Mesenteric fat pad (tissue), 1 donor: ENCODE measurements at regions not wholly inside any gene's neighbourhood (a gene's known extent, or its start where the extent isn't known, plus 50 kb on each side); places are given as distances from the start of the nearest gene placed in this dataset.

ENCODE experiments used
- DNase-seq: peaks from one replicate; pipeline ENCODE4 v3.0.0-alpha.2; 2020; ENCODE audit warnings: low spot score
- donor health status: DM: yes; HTN: yes; CAD: no.

- no peak for DNase-seq
These were observed 55.1 kb upstream of the LAMA2 start for GRCh38 chr6:128827675-128828464.

DNA sequence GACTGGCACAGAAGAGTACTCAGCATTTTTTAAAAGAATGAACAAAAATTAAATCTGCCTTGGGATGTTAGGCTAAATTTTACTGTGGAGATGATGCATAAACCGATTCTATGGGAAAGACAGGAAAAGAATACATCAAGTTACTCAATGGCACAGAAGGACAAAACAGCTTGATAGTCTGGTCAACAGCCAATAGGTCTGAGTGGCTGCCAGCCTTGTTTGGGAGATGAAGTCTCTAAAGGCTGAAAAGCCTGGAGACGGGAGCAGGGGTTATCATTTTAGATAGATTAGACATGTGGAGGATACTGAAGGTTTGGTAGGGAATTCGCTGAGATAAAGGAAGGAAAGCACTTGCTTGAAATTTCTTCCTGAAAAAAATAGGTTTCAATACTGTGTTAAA is 56.3 kb upstream of the LAMA2 start:
- no peak for DNase-seq

DNA sequence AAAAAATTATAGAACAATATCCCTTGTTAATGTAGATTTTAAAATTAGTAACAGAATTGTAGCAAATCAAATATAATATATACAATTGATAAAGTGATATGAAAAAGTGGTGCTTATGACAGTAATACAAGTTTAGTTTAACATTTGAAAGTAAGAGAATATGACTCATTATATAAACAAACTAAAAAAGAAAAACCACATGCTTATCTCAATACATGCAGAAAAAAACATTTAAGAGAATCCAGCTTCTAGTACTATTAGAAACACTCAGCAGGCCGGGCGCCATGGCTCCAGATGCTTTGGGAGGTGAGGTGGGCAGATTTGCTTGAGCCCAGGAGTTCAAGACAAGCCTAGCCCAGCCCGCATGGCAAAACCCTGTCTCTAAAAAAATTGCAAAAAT is 60.7 kb upstream of the LAMA2 start:
- no peak for DNase-seq

DNA sequence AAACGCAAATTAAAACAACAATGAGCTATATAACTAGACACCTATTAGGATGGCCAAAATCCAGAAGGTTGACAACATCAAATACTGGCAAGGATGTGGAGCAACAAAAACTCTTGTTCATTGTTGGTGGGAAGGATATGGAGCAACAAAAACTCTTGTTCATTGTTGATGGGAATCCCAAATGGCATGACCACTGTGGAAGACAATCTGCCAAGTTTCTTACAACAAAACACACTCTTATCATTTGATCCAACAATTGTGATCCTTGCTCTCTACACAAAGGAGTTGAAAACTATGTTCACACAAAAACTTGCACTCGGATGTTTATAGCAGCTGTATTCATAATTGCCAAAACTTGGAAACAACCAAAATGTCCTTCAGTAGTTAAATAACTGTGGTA is 61.8 kb upstream of the LAMA2 start:
- DNase-seq, result no peak

- DNase-seq, result no peak
These were observed 74.1 kb upstream of the LAMA2 start for GRCh38 chr6:128808856-128809255.

DNA sequence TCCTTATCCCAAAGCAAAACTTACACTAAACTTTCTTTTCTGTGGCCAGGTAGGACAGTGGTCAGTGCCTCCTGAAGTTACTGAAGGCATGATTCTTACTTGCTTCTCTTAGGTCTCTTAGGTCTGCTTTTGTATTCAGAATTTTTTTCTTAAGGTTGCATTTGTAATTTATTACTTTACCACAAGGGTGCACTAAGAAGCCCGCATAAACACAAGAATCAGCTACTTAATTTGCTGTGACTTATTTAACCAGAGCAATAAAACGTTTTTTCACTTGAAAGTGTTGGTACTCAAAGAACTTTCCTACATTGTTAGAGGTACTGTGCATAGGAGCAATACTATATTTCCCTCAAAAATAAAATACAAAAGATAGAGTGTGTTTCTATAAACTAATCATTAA is 75.4 kb upstream of the LAMA2 start:
- DNase-seq, result no peak

GRCh38 chr6:128806261-128806660 is 76.7 kb upstream of the LAMA2 start:
- no peak for DNase-seq

GRCh38 chr6:128803911-128804310 is 79.0 kb upstream of the LAMA2 start:
- no peak for DNase-seq

GRCh38 chr6:128801621-128802020 is 81.3 kb upstream of the LAMA2 start:
- no peak for DNase-seq

GRCh38 chr6:128784266-128784665 is 98.7 kb upstream of the LAMA2 start:
- no peak for DNase-seq

- no peak for DNase-seq
These were observed 114.8 kb upstream of the LAMA2 start for GRCh38 chr6:128768187-128768586.

DNA sequence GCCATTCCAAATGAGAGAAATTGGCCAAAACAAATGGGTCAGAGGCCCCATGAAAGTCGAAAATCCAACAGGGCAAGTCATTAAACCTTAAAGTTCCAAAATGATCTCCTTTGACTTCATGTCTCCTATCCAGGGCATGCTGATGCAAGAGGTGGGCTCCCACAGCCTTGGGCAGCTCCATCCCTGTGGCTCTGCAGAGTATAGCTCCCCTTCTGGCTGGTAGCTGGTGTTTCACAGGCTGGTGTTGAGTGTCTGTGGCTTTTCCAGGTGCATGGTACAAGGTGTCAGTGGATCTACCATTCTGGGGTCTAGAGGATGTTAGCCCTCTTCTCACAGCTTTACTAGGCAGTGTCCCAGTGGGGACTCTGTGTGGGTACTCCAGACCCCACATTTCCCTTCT is 115.2 kb upstream of the LAMA2 start:
- DNase-seq, result no peak

- DNase-seq, result no peak
These were observed 115.8 kb upstream of the LAMA2 start for GRCh38 chr6:128767150-128767549.

DNA sequence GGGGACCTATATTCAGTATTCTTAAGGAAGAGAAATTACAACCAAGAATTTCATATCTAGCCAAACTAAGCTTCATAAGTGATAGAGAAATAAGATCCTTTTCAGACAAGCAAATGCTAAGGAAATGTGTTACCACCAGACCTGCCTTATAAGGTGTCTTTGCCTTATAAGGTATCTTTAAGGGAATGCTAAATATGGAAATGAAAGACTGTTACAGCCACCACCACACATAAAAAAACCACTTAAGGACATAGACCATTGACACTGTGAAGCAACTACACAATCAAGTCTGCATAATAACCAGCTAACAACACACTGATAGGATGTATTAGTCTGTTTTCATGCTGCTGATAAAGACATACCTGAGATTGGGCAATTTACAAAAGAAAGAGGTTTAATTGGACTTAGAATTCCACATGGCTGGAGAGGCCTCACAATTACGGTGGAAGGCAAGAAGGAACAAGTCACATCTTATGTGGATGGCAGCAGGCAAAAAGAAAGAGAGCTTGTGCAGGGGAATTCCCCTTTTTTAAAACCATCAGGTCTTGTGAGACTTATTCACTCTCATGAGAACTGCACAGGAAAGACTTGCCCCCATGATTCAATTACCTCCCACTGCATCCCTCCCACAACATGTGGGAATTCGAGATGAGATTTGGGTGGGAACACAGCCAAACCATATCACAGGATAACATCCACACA is 119.2 kb upstream of the LAMA2 start:
- DNase-seq, result no peak

- DNase-seq, result no peak
These were observed 123.0 kb upstream of the LAMA2 start for GRCh38 chr6:128759901-128760300.

DNA sequence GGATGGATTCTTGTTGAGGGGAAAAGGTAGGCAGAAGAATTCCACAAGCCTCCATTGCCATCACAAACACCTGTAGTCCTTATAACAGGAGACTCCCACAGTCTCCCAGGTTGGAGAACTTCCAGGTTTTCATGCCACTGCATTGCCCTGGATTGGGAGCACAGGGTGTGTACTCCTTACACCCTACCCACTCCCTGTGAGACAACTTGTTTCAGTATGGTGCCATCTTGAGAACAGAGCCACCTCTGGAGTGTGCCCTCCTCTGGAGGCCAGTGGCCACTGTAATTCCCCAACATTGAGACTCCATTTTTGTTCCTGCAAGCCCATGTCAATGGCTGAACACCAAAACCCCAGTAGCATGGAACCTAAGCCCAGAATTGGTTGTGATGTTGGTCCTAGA is 123.5 kb upstream of the LAMA2 start:
- DNase-seq, result no peak

GRCh38 chr6:128757961-128758360 is 125.0 kb upstream of the LAMA2 start:
- no peak for DNase-seq

- DNase-seq, result no peak
These were observed 128.2 kb upstream of the LAMA2 start for GRCh38 chr6:128754658-128755256.

- DNase-seq, result no peak
These were observed 138.8 kb upstream of the LAMA2 start for GRCh38 chr6:128743974-128744765.

DNA sequence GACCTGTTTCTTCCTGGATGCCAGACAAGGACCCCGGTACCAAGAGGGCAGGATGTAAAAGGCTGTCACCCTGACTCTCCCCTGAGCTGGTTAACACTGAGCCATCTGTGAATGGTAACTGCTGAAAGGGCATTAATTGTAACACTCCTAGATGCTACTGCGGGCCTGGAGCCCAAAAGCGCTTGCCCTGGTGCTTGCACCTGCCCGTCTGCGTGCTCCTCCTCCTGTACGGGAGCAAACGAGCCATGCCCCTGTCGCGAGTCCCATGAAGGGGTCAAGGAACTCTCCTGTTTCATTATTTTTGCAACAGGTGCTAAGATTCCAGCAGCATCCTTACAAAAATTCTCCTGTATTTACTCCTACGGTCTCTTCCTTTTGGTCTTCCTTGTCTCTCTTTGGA is 140.0 kb upstream of the LAMA2 start:
- no peak for DNase-seq

DNA sequence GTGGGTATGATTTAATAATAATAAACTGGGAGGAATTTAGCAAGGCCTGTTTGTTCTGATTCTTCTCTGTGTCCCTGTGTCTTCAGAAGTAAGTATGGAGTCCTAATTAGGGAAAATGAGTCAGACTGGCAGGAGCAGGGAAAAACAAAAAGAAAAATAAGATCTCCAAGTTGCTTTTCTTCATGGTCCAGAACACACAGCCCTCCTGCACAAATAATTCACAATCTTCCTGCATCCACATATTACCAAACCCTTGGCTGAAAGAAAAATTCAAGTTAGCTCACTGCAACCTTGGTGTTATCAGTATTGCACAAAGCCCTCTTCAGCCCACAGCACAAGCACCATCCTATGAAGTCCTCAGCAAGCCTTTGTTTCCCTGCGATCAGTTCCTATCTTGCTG is 142.0 kb upstream of the LAMA2 start:
- DNase-seq, result no peak

GRCh38 chr6:128739112-128739511 is 143.8 kb upstream of the LAMA2 start:
- no peak for DNase-seq
